Esophagus squamous epithelium (tissue), 5 donors: ENCODE measurements at regions not wholly inside any gene's neighbourhood (a gene's known extent, or its start where the extent isn't known, plus 50 kb on each side); places are given as distances from the start of the nearest gene placed in this dataset.

Experiments
- DNase-seq: peaks from one replicate; lab custom pipeline; 2025; lab: John Stamatoyannopoulos, UW
- H3K27ac ChIP-seq, 4 donors: fragments of 200-600 bp; sonication (generic); one replicate each; pipeline ENCODE4 v1.5.1; 2016 to 2019; ENCODE audit warnings: mild to moderate bottlenecking in 1 of 4
- H3K27me3 ChIP-seq, 4 donors: fragments of 200-600 bp; sonication (generic); 1 replicate in 3 of 4; 2 replicates in 1 of 4; pipeline versions ENCODE4 v1.5.1 to v1.6.0; 2017 to 2021; ENCODE audit warnings: antibody characterized with exemption in 1 of 4
- H3K36me3 ChIP-seq, 3 donors: fragments of 200-600 bp; sonication (generic); one replicate each; pipeline ENCODE4 v1.5.1; 2016 to 2019
- H3K4me1 ChIP-seq, 3 donors: fragments of 200-600 bp; sonication (generic); one replicate each; pipeline ENCODE4 v1.5.1; 2017 to 2019
- H3K4me3 ChIP-seq, 4 donors: fragments of 200-600 bp; sonication (generic); 1 replicate in 3 of 4; 2 replicates in 1 of 4; pipeline ENCODE4 v1.5.1; 2016 to 2019; ENCODE audit warnings: mild to moderate bottlenecking in 2 of 4, moderate library complexity in 1 of 4
- H3K9me3 ChIP-seq, 3 donors: fragments of 200-600 bp; sonication (generic); one replicate each; pipeline ENCODE4 v1.5.1; 2016 to 2019
- POLR2A ChIP-seq, 4 donors: fragments of 450-650 bp; IDR thresholded peaks; one replicate each; pipeline ENCODE4 v1.6.1; 2017; ENCODE audit warnings: antibody characterized with exemption in 4 of 4, mild to moderate bottlenecking in 4 of 4, moderate library complexity in 3 of 4
- WGBS, 2 donors: methylation state at CpG; one replicate each; pipeline ENCODE4 v1.1.5; 2018; 5-methylcytosine and 5-hydroxymethylcytosine counted together
- intact Hi-C: fragments of 100-400 bp; cut with DNase I; formaldehyde crosslinking; loops from one replicate; pipeline ENCODE4 v1.15.0; 2022
- TF ChIP-seq, protein P1 (sequence below), 6 experiments: fragments of 450-650 bp in 4 of 6; fragments of 200-600 bp in 2 of 6; sonication (generic) in 2 of 6; IDR thresholded peaks; one replicate each; pipeline ENCODE4 v1.5.1; 2016 to 2019; ENCODE audit warnings: antibody characterized with exemption in 6 of 6, mild to moderate bottlenecking in 4 of 6, moderate library complexity in 4 of 6
- donor health status: DM: yes; HTN: yes; CAD: no.

- no peak for DNase-seq
- Histone ChIP-seq H3K27ac (no peak overlapping the region), H3K9me3 (no peaks in the 10 kb centered on the region), H3K36me3 (no peaks in the 10 kb centered on the region), H3K4me3 (no peak overlapping the region), H3K27me3 (no peaks in the 10 kb centered on the region), H3K4me1 (no peaks in the 10 kb centered on the region)
- WGBS, 2 donors, result 76 to 93% methylated on average over 2 of the region's 2 CpGs
- TF ChIP-seq, protein P1, sequence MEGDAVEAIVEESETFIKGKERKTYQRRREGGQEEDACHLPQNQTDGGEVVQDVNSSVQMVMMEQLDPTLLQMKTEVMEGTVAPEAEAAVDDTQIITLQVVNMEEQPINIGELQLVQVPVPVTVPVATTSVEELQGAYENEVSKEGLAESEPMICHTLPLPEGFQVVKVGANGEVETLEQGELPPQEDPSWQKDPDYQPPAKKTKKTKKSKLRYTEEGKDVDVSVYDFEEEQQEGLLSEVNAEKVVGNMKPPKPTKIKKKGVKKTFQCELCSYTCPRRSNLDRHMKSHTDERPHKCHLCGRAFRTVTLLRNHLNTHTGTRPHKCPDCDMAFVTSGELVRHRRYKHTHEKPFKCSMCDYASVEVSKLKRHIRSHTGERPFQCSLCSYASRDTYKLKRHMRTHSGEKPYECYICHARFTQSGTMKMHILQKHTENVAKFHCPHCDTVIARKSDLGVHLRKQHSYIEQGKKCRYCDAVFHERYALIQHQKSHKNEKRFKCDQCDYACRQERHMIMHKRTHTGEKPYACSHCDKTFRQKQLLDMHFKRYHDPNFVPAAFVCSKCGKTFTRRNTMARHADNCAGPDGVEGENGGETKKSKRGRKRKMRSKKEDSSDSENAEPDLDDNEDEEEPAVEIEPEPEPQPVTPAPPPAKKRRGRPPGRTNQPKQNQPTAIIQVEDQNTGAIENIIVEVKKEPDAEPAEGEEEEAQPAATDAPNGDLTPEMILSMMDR (IDR thresholded peaks at IDR 0.05), result no peak
- no peak for TF ChIP-seq POLR2A (IDR thresholded peaks at IDR 0.05)
- intact Hi-C loops, result no loop called here
These were observed 110.7 kb upstream of the SPRY2 start for GRCh38 chr13:80451641-80452040.

DNA sequence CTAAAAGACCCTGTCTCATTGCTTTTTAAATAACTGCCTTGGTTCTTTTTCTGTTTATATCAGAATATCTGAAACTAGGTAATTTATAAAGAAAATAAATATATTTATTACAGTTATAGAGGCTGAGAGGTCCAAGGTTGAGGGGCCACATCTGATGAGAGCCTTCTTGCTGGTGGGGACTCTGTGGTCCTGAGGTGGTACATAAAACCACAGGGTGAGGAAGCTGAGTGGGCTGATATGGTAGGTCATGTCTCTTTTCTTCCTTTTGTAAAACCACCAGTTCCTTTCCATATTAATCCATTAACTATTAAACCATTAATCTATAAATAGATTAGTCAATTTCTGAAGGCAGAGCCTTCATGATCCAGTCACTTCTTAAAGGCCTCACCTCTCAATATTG, 109.5 kb upstream of the SPRY2 start:
- Histone ChIP-seq H3K27ac (no peak overlapping the region), H3K36me3 (no peaks in the 10 kb centered on the region)

DNA sequence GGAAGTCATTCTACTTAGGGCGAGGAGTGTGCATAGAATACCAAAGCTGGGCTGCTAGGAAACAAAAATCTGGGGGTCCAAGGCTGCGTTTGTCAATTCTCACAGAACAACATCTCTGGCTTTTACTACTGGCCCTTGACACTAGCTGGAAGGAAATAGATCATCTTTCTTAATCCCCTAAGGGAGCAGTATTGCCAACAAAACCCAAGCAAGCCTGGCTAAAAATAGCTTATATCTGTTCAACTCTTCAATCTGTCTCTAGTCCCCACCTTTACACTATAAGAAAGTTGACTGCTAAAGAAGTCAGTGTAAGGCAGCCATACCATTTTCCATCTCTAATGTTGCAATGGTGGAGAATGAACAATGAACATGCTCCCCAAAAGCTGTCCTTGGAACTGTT, 107.8 kb upstream of the SPRY2 start:
- no peak for TF ChIP-seq POLR2A (IDR thresholded peaks at IDR 0.05)
- TF ChIP-seq, protein P1 (IDR thresholded peaks at IDR 0.05), result no peak
- no peaks in the 10 kb centered on the region for H3K27me3 ChIP-seq
- no peak overlapping the region for H3K4me3 ChIP-seq
- H3K9me3 ChIP-seq, result no peaks in the 10 kb centered on the region
- H3K4me1 ChIP-seq, result no peaks in the 10 kb centered on the region
- no peak overlapping the region for H3K27ac ChIP-seq
- H3K36me3 ChIP-seq, result no peaks in the 10 kb centered on the region
- intact Hi-C loops, result no loop called here
- no peak for DNase-seq
- 94 to 100% methylated on average over 1 to 2 of the region's 2 CpGs for WGBS, 2 donors

More for the DNA sequence above, 109.5 kb upstream of the SPRY2 start:
- intact Hi-C loops, result no loop called here
- TF ChIP-seq, protein P1 (IDR thresholded peaks at IDR 0.05), result no peak
- TF ChIP-seq POLR2A (IDR thresholded peaks at IDR 0.05), result no peak
- H3K9me3 ChIP-seq, result no peaks in the 10 kb centered on the region
- no peaks in the 10 kb centered on the region for H3K4me1 ChIP-seq
- H3K27me3 ChIP-seq, result no peaks in the 10 kb centered on the region
- DNase-seq, result no peak
- H3K4me3 ChIP-seq, result no peak overlapping the region

DNA sequence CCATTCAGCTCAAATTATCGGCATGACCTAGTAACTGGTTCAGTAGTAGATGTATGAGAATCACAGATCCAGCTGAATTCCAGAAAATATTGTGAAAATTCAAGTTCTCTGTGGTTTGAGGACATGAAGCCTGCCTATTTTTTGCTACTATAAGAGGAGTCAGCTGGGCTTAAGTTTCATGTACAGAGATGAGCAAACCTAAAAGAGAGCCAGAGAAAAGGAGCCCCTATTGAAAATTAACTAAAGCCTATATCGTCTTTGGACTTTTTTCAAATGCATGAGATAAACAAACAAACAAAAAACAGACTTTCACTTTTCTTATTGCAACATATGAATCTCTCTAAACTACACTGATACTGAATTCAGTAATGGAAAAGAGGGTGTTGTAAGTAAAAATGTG, 106.8 kb upstream of the SPRY2 start:
- no peak for TF ChIP-seq POLR2A (IDR thresholded peaks at IDR 0.05)
- TF ChIP-seq, protein P1 (IDR thresholded peaks at IDR 0.05), result no peak
- H3K27ac ChIP-seq, result no peak overlapping the region
- H3K4me3 ChIP-seq, result no peak overlapping the region
- H3K9me3 ChIP-seq, result no peaks in the 10 kb centered on the region
- DNase-seq, result no peak
- no peaks in the 10 kb centered on the region for H3K36me3 ChIP-seq
- intact Hi-C loops, result no loop called here
- 55 to 68% methylated on average over 2 of the region's 2 CpGs for WGBS, 2 donors
- H3K4me1 ChIP-seq, result no peaks in the 10 kb centered on the region
- no peaks in the 10 kb centered on the region for H3K27me3 ChIP-seq

GRCh38 chr13:80444240-80445015, 103.5 kb upstream of the SPRY2 start:
- Histone ChIP-seq H3K27me3 (no peaks in the 10 kb centered on the region), H3K4me1 (no peaks in the 10 kb centered on the region), H3K4me3 (no peak overlapping the region), H3K36me3 (no peaks in the 10 kb centered on the region), H3K9me3 (no peaks in the 10 kb centered on the region), H3K27ac (no peak overlapping the region)
- WGBS, 2 donors, result 69 to 72% methylated on average over 4 of the region's 4 CpGs
- intact Hi-C loops, result no loop called here
- no peak for DNase-seq
- no peak for TF ChIP-seq POLR2A (IDR thresholded peaks at IDR 0.05)
- TF ChIP-seq, protein P1 (IDR thresholded peaks at IDR 0.05), result no peak
